ENCODE measurements at regions not wholly inside any gene's neighbourhood (a gene's known extent, or its start where the extent isn't known, plus 50 kb on each side); places are given as distances from the start of the nearest gene placed in this dataset.
"Not testable (repeated sequence)": the region's sequence is repeated elsewhere in the genome, so short reads cannot be mapped to it uniquely, and the experiment has no call there.

GRCh38 chrX:116827063-116827462 is 364.3 kb upstream of the CT83 start:
- Mint-ChIP-seq H3K27ac (no peak overlapping the region), H3K36me3 (ENCODE audit: low read depth) (no peaks in the 10 kb centered on the region), H3K9me3 (no peaks in the 10 kb centered on the region), H3K4me1 (ENCODE audit: low read depth) (no peaks in the 10 kb centered on the region), H3K27me3 (ENCODE audit: insufficient read depth) (no peaks in the 10 kb centered on the region), H3K4me3 (no peak overlapping the region)
- intact Hi-C loops (cut with micrococcal nuclease), result no loop called here
- no peak for DNase-seq (ENCODE audit: low spot score)

GRCh38 chrX:116824785-116825184 is 362.0 kb upstream of the CT83 start:
- Mint-ChIP-seq H3K9me3 (no peaks in the 10 kb centered on the region), H3K27ac (no peak overlapping the region), H3K4me3 (no peak overlapping the region), H3K36me3 (ENCODE audit: low read depth) (no peaks in the 10 kb centered on the region), H3K27me3 (ENCODE audit: insufficient read depth) (no peaks in the 10 kb centered on the region), H3K4me1 (ENCODE audit: low read depth) (no peaks in the 10 kb centered on the region)
- intact Hi-C loops (cut with micrococcal nuclease), result no loop called here
- no peak for DNase-seq (ENCODE audit: low spot score)

DNA sequence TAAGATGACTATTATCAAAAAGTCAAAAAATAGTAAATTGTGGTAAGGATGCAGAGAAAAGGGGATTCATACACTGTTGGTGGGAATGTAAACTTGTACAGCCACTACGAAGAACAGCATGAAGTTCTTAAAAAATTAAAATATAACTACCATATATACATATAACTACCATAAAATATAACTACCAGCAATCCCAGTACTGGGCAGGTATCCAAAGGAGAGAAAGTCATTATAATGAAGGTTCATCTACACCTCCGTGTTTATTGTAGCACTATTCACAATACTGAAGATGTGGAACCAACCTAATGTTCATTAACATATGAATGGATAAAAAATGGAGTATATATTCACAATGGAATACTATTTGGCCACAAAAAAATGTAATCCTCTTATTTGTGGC is 360.9 kb upstream of the CT83 start:
- H3K27me3 Mint-ChIP-seq (ENCODE audit: insufficient read depth), result no peaks in the 10 kb centered on the region
- H3K4me1 Mint-ChIP-seq (ENCODE audit: low read depth), result no peaks in the 10 kb centered on the region
- no peaks in the 10 kb centered on the region for H3K9me3 Mint-ChIP-seq
- H3K4me3 Mint-ChIP-seq, result no peak overlapping the region
- no peak overlapping the region for H3K27ac Mint-ChIP-seq
- H3K36me3 Mint-ChIP-seq (ENCODE audit: low read depth), result no peaks in the 10 kb centered on the region
- intact Hi-C loops (cut with micrococcal nuclease), result no loop called here
- no peak for DNase-seq (ENCODE audit: low spot score)

DNA sequence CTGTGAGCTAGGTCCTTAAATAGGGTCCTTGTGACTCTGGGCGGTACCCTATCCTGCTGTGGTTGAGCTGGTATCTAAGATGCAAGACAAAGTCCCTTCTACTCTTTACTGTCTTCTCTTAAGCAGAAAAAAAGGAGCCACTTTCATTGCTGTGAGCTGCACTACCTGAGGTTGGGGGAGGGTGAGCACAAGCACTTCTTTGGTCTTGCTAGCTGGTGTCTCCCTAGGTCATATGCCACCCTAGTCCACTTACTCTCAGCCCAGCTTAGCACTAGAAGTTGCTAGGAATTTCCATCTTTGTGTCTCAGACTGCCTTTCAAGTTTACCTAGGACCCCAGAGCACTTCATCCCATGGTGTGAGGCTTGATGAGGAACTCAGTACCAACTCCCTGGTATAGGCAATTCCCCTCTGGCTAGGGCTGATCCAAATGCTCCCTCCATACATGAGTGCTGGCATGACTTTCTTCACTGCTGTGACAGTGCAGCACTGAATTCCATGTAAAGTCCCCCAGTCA is 343.6 kb upstream of the CT83 start:
- Mint-ChIP-seq H3K4me3 (no peak overlapping the region), H3K27me3 (ENCODE audit: insufficient read depth) (no peaks in the 10 kb centered on the region), H3K4me1 (ENCODE audit: low read depth) (no peaks in the 10 kb centered on the region)

GRCh38 chrX:116801943-116802342 is 339.2 kb upstream of the CT83 start:
- no peaks in the 10 kb centered on the region for H3K9me3 Mint-ChIP-seq
- H3K4me1 Mint-ChIP-seq (ENCODE audit: low read depth), result no peaks in the 10 kb centered on the region
- no peaks in the 10 kb centered on the region for H3K27me3 Mint-ChIP-seq (ENCODE audit: insufficient read depth)
- no peaks in the 10 kb centered on the region for H3K36me3 Mint-ChIP-seq (ENCODE audit: low read depth)
- H3K27ac Mint-ChIP-seq, result no peak overlapping the region
- intact Hi-C loops (cut with micrococcal nuclease), result no loop called here
- H3K4me3 Mint-ChIP-seq, result no peak overlapping the region
- no peak for DNase-seq (ENCODE audit: low spot score)

More for the DNA sequence above, 343.6 kb upstream of the CT83 start:
- H3K9me3 Mint-ChIP-seq, result no peaks in the 10 kb centered on the region
- DNase-seq (ENCODE audit: low spot score), result no peak
- H3K36me3 Mint-ChIP-seq (ENCODE audit: low read depth), result no peaks in the 10 kb centered on the region
- intact Hi-C loops (cut with micrococcal nuclease), result no loop called here
- no peak overlapping the region for H3K27ac Mint-ChIP-seq

GRCh38 chrX:116781926-116782325 is 319.1 kb upstream of the CT83 start:
- Mint-ChIP-seq H3K4me1 (ENCODE audit: low read depth) (no peaks in the 10 kb centered on the region), H3K4me3 (no peak overlapping the region), H3K27me3 (ENCODE audit: insufficient read depth) (no peaks in the 10 kb centered on the region), H3K27ac (no peak overlapping the region), H3K36me3 (ENCODE audit: low read depth) (no peaks in the 10 kb centered on the region), H3K9me3 (peaks cover 3% of the 10 kb centered on the region)
- intact Hi-C loops (cut with micrococcal nuclease), result no loop called here
- DNase-seq (ENCODE audit: low spot score), result no peak

- intact Hi-C loops (cut with micrococcal nuclease), result no loop called here
- no peak overlapping the region for H3K27ac Mint-ChIP-seq
- no peaks in the 10 kb centered on the region for H3K4me1 Mint-ChIP-seq (ENCODE audit: low read depth)
- no peaks in the 10 kb centered on the region for H3K36me3 Mint-ChIP-seq (ENCODE audit: low read depth)
- H3K4me3 Mint-ChIP-seq, result no peak overlapping the region
- no peak for DNase-seq (ENCODE audit: low spot score)
- H3K27me3 Mint-ChIP-seq (ENCODE audit: insufficient read depth), result no peaks in the 10 kb centered on the region
- no peaks in the 10 kb centered on the region for H3K9me3 Mint-ChIP-seq
Measured at GRCh38 chrX:116757491-116757890, 294.7 kb upstream of the CT83 start.

DNA sequence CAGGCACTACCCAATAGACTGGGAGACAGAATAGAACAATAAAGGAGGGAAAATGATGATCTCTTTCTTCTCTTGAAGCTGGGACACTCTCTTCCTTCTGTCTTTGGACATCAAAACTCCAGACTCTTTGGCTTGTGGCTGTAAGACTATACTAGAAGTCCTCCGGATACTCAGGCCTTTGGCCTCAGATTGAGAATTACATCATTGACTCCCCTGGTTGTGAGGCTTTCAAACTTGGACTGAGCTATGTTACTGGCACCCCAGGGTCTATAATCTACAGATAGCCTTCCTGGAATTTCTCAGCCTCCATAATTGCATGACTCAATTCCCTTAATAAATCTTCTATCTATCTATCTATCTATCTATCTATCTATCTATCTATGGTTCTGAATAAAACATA is 294.2 kb upstream of the CT83 start:
- DNase-seq (ENCODE audit: low spot score), result no peak
- no peaks in the 10 kb centered on the region for H3K36me3 Mint-ChIP-seq (ENCODE audit: low read depth)
- peak overlapping the region; percentile 18 for H3K27ac Mint-ChIP-seq
- no peak overlapping the region for H3K4me3 Mint-ChIP-seq
- H3K4me1 Mint-ChIP-seq (ENCODE audit: low read depth), result no peaks in the 10 kb centered on the region
- intact Hi-C loops (cut with micrococcal nuclease), result no loop called here
- no peaks in the 10 kb centered on the region for H3K27me3 Mint-ChIP-seq (ENCODE audit: insufficient read depth)
- no peaks in the 10 kb centered on the region for H3K9me3 Mint-ChIP-seq

GRCh38 chrX:116749943-116750342 is 287.2 kb upstream of the CT83 start:
- Mint-ChIP-seq H3K4me1 (ENCODE audit: low read depth) (no peaks in the 10 kb centered on the region), H3K27me3 (ENCODE audit: insufficient read depth) (no peaks in the 10 kb centered on the region), H3K4me3 (no peak overlapping the region), H3K27ac (no peak overlapping the region), H3K36me3 (ENCODE audit: low read depth) (no peaks in the 10 kb centered on the region), H3K9me3 (peaks cover 3% of the 10 kb centered on the region)
- intact Hi-C loops (cut with micrococcal nuclease), result no loop called here
- DNase-seq (ENCODE audit: low spot score), result no peak

DNA sequence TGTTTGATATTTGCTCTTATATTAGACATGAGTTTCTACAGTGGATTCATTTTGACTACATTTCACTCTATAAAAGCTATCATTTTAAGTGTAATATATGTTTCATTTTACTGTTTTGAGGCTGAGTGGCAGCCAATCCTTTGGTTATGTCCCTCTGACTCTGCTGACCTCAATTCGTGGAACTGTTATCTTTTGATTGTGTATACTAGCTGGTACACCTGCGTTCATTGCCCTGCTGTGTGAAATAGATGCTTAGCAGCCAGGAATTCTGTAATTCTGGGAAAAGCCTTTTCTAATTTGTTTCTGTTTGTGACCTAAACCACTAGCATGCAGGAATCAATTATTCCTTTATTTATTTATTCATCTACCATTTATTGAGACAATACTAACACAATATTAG is 269.4 kb upstream of the CT83 start:
- DNase-seq (ENCODE audit: low spot score), result no peak
- no peaks in the 10 kb centered on the region for H3K27me3 Mint-ChIP-seq (ENCODE audit: insufficient read depth)
- intact Hi-C loops (cut with micrococcal nuclease), result no loop called here
- H3K27ac Mint-ChIP-seq, result no peak overlapping the region
- H3K4me3 Mint-ChIP-seq, result no peak overlapping the region
- H3K4me1 Mint-ChIP-seq (ENCODE audit: low read depth), result no peaks in the 10 kb centered on the region
- no peaks in the 10 kb centered on the region for H3K36me3 Mint-ChIP-seq (ENCODE audit: low read depth)
- H3K9me3 Mint-ChIP-seq, result no peaks in the 10 kb centered on the region

- Mint-ChIP-seq H3K27me3 (ENCODE audit: insufficient read depth) (no peaks in the 10 kb centered on the region), H3K4me1 (ENCODE audit: low read depth) (no peaks in the 10 kb centered on the region), H3K27ac (no peak overlapping the region), H3K9me3 (no peaks in the 10 kb centered on the region), H3K36me3 (ENCODE audit: low read depth) (no peaks in the 10 kb centered on the region), H3K4me3 (no peak overlapping the region)
- DNase-seq (ENCODE audit: low spot score), result no peak
- intact Hi-C loops (cut with micrococcal nuclease), result no loop called here
Measured at GRCh38 chrX:116726806-116727205, 264.0 kb upstream of the CT83 start.

- H3K9me3 Mint-ChIP-seq, result no peaks in the 10 kb centered on the region
- H3K4me1 Mint-ChIP-seq (ENCODE audit: low read depth), result no peaks in the 10 kb centered on the region
- intact Hi-C loops (cut with micrococcal nuclease), result no loop called here
- no peak overlapping the region for H3K27ac Mint-ChIP-seq
- H3K4me3 Mint-ChIP-seq, result no peak overlapping the region
- no peak for DNase-seq (ENCODE audit: low spot score)
- no peaks in the 10 kb centered on the region for H3K27me3 Mint-ChIP-seq (ENCODE audit: insufficient read depth)
- no peaks in the 10 kb centered on the region for H3K36me3 Mint-ChIP-seq (ENCODE audit: low read depth)
Measured at GRCh38 chrX:116694046-116694445, 231.3 kb upstream of the CT83 start.

GRCh38 chrX:116679544-116679943 is 216.8 kb upstream of the CT83 start:
- intact Hi-C loops (cut with micrococcal nuclease); H3K27me3 Mint-ChIP-seq (ENCODE audit: insufficient read depth); DNase-seq (ENCODE audit: low spot score); H3K36me3 Mint-ChIP-seq (ENCODE audit: low read depth); H3K4me3 Mint-ChIP-seq; H3K4me1 Mint-ChIP-seq (ENCODE audit: low read depth); H3K27ac Mint-ChIP-seq; H3K9me3 Mint-ChIP-seq: not testable (repeated sequence)

- Mint-ChIP-seq H3K27me3 (ENCODE audit: insufficient read depth) (no peaks in the 10 kb centered on the region), H3K27ac (no peak overlapping the region), H3K36me3 (ENCODE audit: low read depth) (no peaks in the 10 kb centered on the region), H3K9me3 (no peaks in the 10 kb centered on the region), H3K4me1 (ENCODE audit: low read depth) (no peaks in the 10 kb centered on the region), H3K4me3 (no peak overlapping the region)
- intact Hi-C loops (cut with micrococcal nuclease), result no loop called here
- no peak for DNase-seq (ENCODE audit: low spot score)
Measured at GRCh38 chrX:116667346-116668134, 204.8 kb upstream of the CT83 start.

Measured in activated T-helper 1 cell treated with anti-CD3 and anti-CD28 coated beads, Interleukin-12 subunit alpha, Interleukin-12 subunit beta, Interleukin-2, Interleukin-4 antibody, amounts not matched to agents 30 ng/mL and 10 ng/mL and 1 ng/mL, durations not matched to agents 14 hours and 24 hours and 36 hours (primary cell).